Medulla oblongata (tissue), 1 donor: ENCODE measurements at regions not wholly inside any gene's neighbourhood (a gene's known extent, or its start where the extent isn't known, plus 50 kb on each side); places are given as distances from the start of the nearest gene placed in this dataset.

Experiments
- DNase-seq: peaks from one replicate; pipeline ENCODE4 v3.0.0-alpha.2; 2015; ENCODE audit errors: extremely low spot score

DNA sequence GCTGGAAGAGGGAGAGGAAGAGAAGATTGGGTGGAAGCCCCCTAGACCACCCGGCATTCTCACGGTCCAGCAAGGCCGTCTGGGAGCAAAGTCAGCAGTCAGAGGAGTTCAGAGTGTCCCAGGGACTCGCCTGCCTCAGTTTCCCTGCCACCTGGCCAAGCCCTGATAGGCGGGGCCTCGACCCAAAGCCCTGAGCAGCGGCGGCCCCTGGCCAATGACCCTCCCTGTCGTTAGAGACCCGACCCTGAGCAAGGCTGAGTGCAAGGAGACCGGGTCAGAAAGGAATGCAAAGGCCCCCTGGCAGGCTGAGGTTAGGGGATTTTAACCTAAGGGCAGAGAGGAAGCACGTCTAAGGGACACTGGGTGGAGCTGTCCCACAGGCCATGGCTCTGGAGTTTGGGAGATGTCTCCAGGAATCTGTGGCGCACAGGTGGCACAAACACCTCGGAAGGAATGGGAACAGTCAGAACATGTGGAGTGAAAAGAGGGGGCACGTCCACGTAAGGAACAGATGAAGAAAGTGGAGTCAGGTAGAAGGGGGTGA lies 196.8 kb upstream of the PDE1C start:
- DNase-seq = no peak

DNA sequence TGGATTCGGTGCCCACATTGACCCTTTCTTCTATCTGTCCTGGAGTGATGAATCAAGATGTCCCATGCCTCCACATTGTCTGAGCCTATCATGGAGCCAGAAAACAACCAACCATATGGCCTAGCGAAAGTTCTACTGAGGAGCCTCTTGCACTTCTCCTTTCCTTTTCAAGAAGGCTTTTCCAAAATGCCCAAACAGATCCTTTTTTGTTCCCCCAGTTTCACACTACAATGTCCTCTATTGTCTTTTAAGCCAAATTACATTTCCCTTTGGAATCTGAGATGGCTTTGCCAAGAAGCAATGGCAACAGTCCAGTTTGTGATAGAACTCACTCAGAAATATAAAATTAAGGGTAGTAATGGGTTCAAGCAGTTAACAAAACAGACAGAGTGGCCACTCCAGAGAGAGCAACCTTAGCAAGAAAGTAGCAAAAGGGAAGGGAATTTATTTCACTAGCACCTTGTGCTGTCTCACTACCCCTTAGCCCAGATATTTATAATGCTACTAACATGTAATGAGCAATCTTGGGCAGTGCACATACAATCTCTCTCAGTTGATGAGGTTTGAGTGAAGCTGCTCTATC lies 194.6 kb upstream of the PDE1C start:
- DNase-seq = no peak

DNA sequence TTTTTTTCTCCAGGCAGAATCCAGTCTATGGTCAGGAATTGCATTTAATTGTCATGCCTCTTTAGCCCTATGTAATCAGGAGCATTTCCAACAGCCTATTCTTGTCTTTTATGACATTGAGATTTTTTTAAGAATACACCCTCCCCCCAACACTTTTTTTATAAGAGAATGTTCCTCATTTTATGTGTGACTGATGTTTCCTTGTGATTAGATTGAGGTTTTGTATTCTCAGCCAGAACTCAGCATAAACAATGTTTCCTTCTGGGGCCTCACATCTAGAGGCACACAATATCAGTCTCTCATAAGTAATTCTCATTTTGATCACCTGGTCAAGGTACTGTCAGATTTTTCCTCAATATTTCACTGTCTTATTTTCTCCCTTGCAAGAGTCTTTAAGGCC lies 193.4 kb upstream of the PDE1C start:
- DNase-seq = no peak

DNA sequence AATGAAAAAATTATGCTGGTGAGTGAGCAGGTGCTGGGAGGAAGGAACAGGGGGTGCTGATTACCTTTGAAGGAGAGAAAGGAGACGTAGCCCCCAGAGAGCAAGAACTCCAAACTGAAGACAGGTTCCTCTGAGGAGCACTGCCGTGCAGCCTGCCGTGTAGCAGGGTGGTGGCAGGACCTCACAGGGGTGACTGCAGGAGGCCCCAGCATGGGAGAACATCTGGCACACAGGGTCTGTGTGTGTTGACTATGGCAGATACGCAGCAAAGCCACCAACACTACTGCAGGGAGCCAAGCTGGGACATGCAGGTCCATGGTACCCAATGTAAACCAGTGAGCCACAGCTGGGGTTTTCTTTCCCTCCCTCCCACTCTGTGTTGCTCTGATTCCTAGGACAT lies 192.1 kb upstream of the PDE1C start:
- no peak for DNase-seq

DNA sequence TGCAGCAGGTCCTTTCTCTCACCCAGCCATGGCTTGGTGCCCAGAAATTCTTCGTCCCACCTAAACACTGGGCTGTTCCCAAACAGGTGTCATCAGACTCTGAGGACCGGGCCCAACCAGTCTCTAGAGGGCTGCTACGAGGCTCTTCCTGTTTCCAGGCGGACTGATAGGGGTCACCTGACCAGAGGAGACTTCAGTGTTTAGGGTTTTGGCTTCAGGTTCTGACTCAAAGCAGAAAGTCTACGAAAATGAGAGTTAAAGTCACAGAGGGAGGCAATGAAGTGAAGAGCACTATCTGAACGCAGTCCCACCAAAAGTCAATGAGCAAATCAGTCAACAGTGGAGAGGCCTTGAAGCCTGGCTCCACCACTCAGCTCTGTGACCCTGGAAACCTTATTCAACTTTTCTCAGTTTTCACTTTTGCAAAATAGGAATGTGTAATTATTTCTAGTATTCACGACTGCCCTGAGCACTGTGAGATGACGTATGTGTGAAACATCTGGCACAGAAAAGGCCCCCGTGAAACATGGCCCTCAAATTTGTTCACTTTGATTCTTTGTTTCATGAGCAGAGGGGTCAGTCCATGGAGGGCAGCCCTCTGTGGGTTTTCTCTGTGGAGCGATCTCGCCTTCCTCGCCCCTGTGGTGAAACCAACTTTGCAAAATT lies 189.9 kb upstream of the PDE1C start:
- no peak for DNase-seq

DNA sequence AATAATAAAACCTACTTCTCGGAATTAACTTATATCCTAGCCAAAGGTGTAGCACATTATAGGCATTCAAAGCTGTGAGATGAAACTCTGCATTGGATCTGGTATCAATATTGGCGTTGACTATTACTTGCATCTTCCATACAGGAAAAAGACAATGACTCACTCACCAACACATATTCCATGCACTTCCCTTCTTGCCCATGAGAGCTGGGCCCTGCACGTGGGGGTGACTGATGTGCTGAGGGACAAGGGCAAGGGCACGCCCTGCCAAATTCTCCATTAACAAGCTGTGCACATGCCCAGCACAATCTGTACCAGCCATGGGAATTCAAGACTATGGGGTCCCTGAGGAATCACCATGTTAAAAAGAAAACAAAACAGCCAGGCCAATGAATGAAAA lies 188.1 kb upstream of the PDE1C start:
- DNase-seq = no peak

DNA sequence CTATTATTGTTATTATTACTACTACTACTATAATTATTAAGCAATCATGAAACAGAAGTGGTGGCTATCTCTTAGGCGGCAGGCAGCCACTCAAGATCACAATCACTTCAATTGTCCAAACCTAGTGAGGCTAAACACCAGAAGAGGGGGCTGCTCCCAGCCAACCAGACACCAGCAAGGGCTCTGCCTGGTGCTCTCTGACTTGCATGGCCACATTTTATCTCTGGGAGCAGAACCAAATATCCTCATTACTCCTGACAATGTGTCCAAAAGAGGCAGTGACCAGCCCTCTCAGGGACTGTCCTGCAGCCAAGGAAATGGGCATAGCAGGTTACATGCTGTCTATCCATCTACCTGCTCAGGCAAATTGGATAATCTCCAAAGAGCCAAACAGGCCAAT lies 187.4 kb upstream of the PDE1C start:
- no peak for DNase-seq

DNA sequence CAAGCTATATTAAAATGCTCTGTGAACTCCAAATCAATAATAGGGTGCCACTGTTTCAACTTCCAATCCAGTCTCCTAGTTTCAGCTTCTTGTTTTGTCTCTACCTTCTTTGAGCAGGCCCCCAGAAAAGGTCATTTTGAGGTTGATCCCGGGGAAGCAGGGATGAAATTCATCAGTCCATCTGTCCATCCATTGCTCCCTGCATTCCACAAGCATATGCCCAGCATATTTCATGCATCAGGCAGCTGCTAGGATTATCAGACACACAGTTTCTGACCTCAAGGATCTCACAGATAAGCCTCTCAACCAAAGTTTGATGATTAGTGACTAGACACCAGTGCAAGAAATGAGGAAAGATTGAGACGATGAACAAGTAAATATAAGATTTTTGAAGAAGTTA lies 186.6 kb upstream of the PDE1C start:
- no peak for DNase-seq

DNA sequence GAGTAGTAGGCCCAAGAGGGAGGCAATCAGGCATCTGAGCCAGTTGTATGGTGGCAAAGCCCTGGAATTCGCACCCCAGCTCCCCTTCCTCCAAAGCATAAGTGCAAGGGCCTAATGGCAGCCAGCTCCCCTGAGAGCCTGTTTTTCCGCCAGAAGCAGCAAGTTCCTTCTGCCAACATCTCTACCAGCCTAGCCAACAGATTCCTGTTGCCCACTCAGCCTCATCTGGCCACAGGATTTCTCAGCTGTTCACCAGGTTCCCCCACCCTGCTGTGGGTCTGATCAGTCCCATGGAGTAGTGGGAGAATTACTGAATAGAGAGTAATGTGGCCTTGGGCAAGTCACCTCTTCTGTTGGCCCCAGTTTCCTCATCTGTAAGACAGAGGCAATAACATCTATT lies 186.2 kb upstream of the PDE1C start:
- no peak for DNase-seq

DNA sequence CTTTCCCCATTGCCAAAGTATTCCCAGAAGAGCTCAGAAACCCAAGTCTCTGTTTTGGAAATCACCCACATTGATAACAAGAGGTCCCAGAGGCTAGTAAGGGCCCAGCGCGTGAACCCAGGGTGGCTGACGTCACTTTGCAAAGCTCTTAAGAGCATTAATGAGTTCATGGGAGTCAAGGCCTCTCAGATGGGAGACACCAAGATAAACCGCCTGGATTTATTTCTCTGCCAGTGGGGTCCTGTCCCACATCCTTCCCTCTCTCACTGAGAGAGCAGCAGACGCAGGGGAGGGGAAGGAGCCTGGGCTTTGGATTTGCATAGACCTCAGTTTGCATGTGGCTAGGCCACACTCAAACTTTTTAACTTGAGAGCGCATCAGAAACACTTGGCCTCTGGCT lies 184.8 kb upstream of the PDE1C start:
- DNase-seq = no peak

DNA sequence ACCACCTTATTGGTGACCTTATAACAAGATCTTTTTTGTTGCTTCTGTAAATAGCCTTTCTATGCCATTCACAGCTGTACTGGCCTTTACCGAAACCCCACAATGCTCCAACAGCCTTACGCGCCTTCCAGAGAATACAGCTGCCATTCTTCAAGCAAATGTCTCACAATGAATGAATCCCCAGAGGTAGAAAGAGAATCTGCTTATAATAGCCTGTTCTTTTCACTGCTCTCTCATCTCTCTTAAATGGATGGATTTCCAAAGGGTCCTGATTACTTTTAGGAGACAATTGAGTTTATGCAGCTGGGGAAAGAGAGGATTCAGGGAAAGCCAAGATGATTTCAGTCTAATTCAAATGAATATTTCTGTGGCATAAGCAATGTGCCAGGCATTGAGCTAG lies 183.1 kb upstream of the PDE1C start:
- peak; percentile 6 for DNase-seq

DNA sequence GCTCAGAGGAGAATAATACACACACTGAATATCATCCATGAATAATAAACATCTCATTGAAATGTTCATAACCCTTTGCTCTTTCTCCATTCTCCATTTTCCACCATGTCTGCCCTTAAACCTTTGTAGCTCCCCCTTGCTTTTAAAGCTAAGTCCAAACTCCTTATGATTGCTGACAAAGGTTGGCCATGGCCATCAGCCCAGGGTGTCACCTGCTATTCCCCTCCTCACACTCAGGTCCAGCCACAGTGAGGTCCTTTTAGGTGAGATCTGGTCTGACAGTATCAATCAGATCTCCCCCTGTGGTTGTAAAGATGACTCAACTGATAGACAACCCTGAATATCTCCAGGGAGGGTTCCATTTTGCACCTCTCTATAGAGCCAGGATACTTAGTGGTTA lies 181.5 kb upstream of the PDE1C start:
- no peak for DNase-seq

DNA sequence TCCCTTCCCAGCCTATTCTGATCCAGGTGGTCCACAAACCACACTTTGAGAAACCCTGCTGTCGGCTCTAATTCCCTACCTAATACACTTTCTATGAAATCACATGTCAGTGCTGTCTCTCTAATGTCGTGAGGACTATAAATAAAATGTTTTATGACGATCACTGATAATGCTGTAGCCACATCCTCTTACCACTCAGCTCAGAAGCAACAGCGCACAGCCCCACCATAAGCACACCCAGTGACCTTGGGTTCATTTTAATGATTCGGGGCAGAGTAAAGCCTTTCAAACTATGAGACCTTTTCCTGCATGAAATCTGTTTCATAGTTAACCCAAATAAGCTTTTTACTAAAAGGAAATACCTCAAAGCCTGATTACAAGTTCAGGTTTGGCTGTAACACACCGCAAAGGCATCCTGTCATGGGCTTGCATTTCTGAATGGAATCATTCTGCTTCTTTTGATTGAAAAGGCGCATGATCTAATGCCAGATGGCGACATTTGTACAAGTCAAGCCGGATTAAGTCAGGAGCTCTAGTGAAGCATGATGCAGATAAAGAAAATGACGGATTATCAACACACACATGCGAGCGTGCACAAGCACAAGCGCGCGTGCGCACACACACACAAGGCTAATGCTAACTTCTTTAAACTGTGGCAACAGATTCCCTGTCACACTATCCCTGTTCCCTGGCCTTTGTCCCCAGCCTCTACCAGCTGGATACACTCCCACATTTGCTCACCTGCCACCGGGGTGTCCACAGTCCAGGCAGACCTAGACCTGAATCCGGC lies 180.5 kb upstream of the PDE1C start:
- DNase-seq = no peak

DNA sequence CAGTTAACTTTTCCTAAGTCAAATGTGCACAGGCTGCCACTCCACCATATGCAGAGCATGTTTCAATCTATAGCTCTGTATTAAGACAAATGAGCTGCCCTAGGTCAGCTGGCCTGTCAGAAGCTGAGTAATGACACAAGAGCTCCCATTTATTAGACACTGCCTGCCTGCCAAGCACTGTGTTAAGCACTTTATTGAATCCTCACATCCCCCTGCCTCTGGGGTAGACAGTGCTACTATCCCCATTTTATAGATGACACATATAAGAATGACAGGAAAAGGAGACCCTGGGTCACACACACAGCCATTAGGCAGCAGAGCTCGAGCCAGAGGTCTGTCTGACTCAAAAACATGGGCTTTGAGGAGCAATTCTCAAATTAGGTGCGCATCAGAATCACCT lies 179.8 kb upstream of the PDE1C start:
- no peak for DNase-seq

DNA sequence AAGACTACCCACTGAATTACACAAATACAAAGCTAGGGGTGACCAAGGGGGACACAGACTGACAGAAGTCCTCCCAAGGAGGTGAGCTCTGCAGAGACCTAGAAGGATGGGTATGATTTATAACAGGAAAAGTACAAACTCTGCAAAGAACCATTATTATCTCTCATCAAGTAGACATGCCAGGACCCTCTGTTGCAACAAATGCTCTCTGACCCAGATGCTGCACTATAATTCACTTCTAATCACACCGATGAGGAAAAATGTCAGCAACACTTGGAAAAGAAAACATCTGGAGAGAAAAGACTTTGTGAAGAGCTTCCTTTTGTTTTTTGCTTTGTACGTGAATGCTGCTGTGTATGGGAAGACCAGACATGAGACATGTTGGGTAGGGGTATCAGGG lies 178.3 kb upstream of the PDE1C start:
- no peak for DNase-seq

DNA sequence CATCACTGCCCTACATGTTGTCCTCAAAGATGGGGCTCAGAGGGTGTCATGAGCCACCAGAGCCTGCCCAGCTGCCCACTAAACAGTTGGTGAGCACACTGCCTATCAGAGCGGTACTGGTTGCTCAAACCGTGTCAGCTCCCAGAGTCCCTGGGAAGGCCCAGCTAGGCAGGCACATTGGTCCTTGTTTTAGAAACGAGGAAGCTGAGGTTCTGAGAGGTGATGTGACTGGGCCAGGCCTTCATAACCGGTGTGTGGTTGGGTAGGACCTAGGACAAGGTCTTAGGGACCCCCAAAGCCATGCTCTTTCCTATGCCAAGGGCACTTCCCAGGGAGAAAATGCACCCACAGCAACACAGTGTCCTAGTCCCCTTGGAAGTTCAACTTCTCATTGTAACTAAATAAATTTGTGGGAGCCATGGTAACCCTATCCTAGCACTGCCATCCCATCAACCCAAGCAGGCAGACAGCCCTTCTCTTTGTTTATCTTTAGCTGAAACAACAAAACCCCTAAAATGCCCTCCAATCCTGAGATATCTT lies 174.7 kb upstream of the PDE1C start:
- DNase-seq = no peak

DNA sequence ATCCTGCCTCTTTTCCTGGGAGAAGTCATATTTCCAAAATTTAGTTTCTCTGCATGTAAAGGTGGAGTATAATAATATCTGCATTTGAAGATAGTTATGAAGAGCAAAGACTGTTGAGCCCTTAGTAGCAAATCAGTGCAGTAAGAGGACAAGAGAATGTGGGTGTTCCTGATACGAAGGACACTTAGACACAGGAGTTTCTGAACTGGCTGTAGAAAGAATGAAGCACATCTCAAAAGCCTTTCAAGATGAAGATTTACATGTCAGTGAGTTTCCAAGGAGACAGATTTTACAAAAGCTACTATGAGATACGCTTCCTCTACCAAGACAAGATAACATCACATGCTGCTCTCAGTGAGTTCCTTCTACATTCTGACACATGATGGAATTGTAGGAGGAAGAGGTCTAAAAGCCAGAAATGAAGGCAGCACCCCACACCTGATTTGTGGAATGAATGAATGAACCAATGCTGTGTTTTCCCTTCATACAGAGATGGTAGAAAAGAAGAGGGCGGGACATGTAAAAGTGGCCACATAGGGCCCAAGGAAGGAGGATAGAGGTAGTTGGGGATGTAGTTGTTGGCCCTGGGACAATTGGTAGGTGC lies 173.6 kb upstream of the PDE1C start:
- DNase-seq = no peak

DNA sequence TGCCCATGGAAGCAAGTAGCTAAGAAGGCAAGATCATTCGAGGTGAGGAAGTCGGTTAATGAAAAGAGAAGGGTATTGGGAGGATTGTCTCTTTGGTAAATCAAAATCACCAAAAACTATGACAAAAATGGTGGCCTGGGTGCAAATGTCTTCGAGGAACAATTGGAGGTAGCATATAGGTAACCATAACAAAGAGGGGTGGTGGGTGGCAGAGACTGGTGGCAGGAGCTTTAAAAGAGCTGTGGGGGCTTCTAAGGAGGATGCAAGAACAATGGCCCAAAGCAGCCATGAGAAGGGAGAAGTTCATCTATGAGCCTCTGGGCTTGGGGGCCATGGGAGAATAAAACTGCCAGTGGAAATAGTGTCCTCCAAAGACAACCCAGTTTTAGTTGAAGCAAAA lies 172.2 kb upstream of the PDE1C start:
- DNase-seq = no peak

DNA sequence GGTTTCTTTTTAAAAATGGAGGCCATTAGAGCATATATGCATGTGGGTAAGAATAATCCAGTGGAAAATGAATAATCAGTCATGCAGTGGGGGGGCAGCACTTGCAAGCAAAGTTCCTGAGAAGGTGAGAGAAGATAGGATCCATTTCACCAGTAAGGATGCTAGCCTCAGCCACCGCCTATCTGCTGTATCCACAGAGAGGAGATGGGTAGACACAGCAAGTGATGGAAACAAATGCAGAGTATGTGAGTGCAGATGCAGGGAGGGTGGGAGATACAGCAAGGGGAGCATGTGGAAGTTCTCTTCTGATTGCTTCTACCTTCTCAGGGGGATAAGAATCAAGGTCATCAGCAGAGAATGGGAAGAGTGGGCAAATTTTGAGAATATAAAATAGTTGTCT lies 171.4 kb upstream of the PDE1C start:
- no peak for DNase-seq

DNA sequence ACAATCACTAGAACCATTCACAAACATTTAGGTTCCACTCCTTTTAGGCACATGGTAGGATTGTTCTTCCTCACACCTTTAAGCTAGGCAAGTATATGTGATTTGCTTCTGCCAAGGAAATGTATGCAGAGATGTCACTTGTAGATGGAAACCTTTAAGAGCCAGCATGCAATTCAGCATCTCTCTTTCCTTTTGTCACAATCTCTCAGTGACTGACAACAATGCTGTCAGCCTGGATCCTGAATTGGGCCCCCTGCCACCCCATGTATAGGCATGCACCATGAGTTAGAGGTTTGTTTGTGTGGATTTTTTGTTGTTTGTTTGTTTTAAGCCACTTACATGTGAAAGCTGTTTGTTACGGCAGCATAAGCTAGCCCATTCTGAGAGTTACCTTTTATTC lies 169.6 kb upstream of the PDE1C start:
- DNase-seq = no peak

DNA sequence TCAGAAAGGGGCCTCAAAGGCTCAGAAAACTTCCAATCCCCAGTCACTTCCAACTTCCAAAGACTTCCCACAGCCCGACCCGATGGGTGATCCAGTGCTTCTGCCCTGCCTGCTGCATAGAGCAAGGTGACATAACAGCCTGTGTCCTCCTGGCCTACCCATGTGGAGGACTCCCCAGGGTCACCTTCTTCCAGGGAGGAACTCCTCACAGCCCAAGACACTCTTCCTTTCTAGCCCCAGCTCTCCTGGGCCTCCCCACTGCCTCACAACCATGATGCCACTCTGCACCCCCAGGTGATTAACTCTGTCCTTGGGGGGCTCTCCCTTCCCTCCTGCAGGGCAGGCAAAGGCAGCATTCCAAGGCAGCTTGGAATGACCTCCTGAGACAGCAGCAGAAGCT lies 158.4 kb upstream of the PDE1C start:
- no peak for DNase-seq

DNA sequence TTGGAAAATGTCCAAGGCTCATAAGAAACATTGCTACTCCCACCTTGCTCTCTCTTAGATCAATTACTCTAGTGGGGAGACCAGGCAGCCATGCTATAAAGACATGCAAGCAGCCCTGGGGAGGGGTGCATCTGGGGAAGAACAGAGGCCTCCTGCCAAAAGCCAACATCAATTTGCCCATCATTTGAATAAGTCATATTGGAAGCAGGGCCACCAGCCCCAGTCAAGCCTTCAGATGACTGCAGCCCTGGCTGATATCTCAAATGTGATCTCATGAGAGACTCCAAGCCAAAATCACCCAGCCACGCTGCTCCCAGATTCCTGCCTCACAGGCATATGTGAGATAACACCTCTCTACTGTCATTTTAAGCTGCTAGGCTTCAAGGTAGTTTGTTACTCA lies 157.5 kb upstream of the PDE1C start:
- DNase-seq = no peak
